ENCODE measurements at regions not wholly inside any gene's neighbourhood (a gene's known extent, or its start where the extent isn't known, plus 50 kb on each side); places are given as distances from the start of the nearest gene placed in this dataset.
"Not testable (repeated sequence)": the region's sequence is repeated elsewhere in the genome, so short reads cannot be mapped to it uniquely, and the experiment has no call there.

- Histone ChIP-seq H3K9me3 (no peaks in the 10 kb centered on the region), H3K4me1 (no peaks in the 10 kb centered on the region), H3K4me3 (no peak overlapping the region), H3K27me3 (no peaks in the 10 kb centered on the region), H3K36me3 (no peaks in the 10 kb centered on the region), H3K27ac (no peak overlapping the region)
- DNase-seq (ENCODE audit: low spot score): peak; percentile 50
- TF ChIP-seq CTCF (IDR thresholded peaks at IDR 0.05): no peak
Measured at GRCh38 chr15:20294651-20295237, 246.9 kb downstream of the GOLGA6L6 start.

GRCh38 chr15:20292422-20293005 is 249.1 kb downstream of the GOLGA6L6 start:
- H3K4me3 ChIP-seq, H3K36me3 ChIP-seq, H3K9me3 ChIP-seq, H3K4me1 ChIP-seq, H3K27me3 ChIP-seq, H3K27ac ChIP-seq: not testable (repeated sequence)
- DNase-seq (ENCODE audit: low spot score): peak; percentile 44

DNA sequence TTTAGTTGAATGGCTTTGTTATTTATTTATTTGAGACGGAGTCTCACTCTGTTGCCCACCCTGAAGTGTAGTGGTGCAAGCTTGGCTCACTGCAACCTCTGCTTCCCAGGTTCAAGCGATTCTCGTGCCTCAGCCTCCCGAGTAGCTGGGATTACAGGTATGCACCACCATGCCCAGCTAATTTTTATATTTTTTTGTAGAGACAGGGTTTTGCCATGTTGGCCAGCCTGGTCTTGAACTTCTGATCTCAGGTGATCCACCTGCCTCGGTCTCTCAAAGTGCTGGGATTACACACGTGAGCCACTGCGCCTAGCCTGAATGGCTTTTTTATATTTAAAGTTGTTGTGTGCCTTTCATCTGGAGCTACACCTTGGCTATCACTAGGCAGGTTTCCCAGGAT is 250.0 kb downstream of the GOLGA6L6 start:
- not testable (repeated sequence) for H3K27me3 ChIP-seq; H3K9me3 ChIP-seq; H3K27ac ChIP-seq; H3K36me3 ChIP-seq; H3K4me1 ChIP-seq; H3K4me3 ChIP-seq; DNase-seq (ENCODE audit: low spot score)

GRCh38 chr15:20290606-20291005 is 251.0 kb downstream of the GOLGA6L6 start:
- not testable (repeated sequence) for H3K27me3 ChIP-seq, H3K27ac ChIP-seq, H3K4me3 ChIP-seq, H3K9me3 ChIP-seq, H3K36me3 ChIP-seq, H3K4me1 ChIP-seq
- DNase-seq (ENCODE audit: low spot score): peak; percentile 57

- DNase-seq (ENCODE audit: low spot score): peak; percentile 49
- not testable (repeated sequence) for H3K4me3 ChIP-seq, H3K27ac ChIP-seq, H3K4me1 ChIP-seq, H3K36me3 ChIP-seq, H3K27me3 ChIP-seq, H3K9me3 ChIP-seq
Measured at GRCh38 chr15:20289538-20290103, 252.0 kb downstream of the GOLGA6L6 start.

- peak; percentile 51 for DNase-seq (ENCODE audit: low spot score)
- H3K27ac ChIP-seq, H3K4me1 ChIP-seq, H3K4me3 ChIP-seq, H3K36me3 ChIP-seq, H3K27me3 ChIP-seq, H3K9me3 ChIP-seq: not testable (repeated sequence)
Measured at GRCh38 chr15:20288800-20289537, 252.6 kb downstream of the GOLGA6L6 start.

DNA sequence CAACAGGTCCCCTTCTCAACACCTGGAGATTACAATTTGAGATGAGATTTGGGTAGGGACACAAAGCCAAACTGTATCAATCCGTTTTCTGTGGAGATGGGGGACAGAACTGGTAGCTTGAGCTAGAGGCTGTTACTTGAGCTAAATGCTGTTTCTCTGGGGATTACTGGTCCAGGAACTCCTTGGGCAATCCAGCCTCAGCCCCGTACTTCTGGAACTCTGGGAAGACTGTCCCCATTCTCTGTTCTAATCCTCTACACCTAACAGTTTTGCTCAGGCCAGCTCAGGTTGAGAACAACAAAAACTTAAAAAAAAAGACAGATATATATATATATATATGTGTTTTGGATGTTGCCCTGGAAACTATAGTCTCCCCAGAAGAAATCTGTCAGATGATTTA is 255.0 kb downstream of the GOLGA6L6 start:
- peak; percentile 30 for DNase-seq (ENCODE audit: low spot score)
- H3K36me3 ChIP-seq, H3K27ac ChIP-seq, H3K27me3 ChIP-seq, H3K4me1 ChIP-seq, H3K4me3 ChIP-seq: not testable (repeated sequence)
- H3K9me3 ChIP-seq: peaks cover 0 to 12% of the 10 kb centered on the region in 2 donors

DNA sequence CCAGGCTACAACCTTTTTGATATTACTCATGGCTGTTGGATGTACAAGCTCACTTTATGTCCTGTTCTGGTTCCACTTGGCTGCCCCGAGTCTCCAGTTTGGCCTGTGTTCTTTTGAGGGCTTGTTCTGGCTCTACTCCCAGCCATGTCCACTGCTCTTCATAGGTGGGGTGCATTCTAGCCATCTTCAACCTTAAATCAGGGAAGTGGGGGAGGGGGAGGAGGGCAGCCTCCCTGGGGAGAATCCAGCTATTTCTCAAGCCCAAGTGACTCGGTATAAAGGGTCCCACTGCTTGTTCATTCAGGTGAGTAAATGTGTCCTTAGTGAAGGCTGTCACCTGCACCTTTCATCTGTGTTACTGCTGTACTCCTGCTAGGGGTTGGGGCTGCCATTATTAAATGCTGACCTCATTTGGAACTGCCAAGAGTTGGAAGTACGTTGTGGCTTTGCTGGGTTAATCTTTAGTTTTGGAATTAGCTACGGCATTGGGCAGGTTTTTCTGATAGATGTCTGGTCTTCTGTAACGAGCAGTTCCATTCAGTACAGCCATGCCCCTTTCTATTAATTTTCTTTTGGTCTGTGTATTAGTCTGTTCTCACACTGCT is 255.8 kb downstream of the GOLGA6L6 start:
- H3K4me1 ChIP-seq, H3K4me3 ChIP-seq, H3K27ac ChIP-seq, H3K36me3 ChIP-seq, H3K27me3 ChIP-seq: not testable (repeated sequence)
- peak; percentile 57 for DNase-seq (ENCODE audit: low spot score)
- peaks cover 0 to 12% of the 10 kb centered on the region in 2 donors for H3K9me3 ChIP-seq

DNA sequence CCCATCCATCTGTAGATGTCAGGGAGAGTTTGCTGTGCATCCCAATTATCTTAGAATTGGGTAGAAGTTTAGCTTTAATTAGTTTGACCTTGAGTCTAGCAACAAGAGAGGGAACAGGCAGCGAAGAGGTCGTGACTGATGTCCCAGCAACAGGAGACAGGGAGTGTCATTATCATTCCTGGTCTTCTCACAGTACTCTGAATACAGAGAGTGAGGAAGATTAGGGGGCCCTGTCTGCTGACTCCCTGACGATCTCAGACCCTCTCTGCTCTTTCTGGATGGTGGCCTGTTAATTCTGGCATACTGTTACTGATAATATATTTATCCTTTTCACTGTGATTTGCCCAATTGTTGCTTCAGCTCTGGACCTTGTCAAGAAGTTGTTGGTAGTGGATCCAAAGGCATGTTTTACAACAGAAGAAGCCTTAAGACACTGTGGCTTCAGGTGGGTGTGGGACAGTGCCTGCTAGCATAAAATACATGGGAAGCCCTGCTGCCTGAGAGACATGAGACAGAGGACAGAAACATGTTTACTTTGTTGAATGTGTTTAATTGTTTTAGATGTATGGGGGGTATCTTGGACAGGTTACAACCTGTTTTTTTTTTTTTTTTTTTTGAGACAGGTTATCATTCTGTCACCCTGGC is 256.6 kb downstream of the GOLGA6L6 start:
- peak; percentile 46 for DNase-seq (ENCODE audit: low spot score)
- not testable (repeated sequence) for H3K27ac ChIP-seq, H3K36me3 ChIP-seq, H3K4me3 ChIP-seq, H3K4me1 ChIP-seq, H3K27me3 ChIP-seq
- peaks cover 0 to 12% of the 10 kb centered on the region in 2 donors for H3K9me3 ChIP-seq

DNA sequence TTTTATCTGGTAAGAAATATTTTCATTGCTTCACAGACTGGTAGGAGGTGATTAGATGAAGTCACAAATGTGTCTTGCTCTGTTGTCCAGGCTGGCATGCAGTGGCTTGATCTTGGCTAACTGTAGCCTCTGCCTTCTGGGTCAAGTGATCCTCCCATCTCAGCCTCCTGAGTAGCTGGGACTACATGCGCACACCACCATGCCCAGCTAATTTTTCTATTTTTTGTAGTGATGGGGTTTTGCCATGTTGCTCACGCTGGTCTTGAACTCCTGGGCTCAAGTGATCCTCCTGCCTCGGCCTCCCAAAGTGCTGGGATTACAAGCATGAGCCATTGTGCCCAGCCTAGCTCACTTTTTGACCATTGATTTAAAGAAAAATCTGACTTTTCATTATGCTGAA is 257.9 kb downstream of the GOLGA6L6 start:
- H3K9me3 ChIP-seq: peaks cover 0 to 12% of the 10 kb centered on the region in 2 donors
- H3K4me3 ChIP-seq; H3K36me3 ChIP-seq; H3K27me3 ChIP-seq; DNase-seq (ENCODE audit: low spot score); H3K4me1 ChIP-seq; H3K27ac ChIP-seq: not testable (repeated sequence)

- not testable (repeated sequence) for H3K36me3 ChIP-seq; H3K4me3 ChIP-seq; H3K27me3 ChIP-seq; DNase-seq (ENCODE audit: low spot score); H3K27ac ChIP-seq; H3K4me1 ChIP-seq
- peaks cover 0 to 12% of the 10 kb centered on the region in 2 donors for H3K9me3 ChIP-seq
Measured at GRCh38 chr15:20282491-20282943, 259.1 kb downstream of the GOLGA6L6 start.

- H3K9me3 ChIP-seq: peaks cover 0 to 15% of the 10 kb centered on the region in 2 donors
- H3K27ac ChIP-seq; H3K36me3 ChIP-seq; H3K4me3 ChIP-seq; H3K27me3 ChIP-seq; DNase-seq (ENCODE audit: low spot score); H3K4me1 ChIP-seq: not testable (repeated sequence)
Measured at GRCh38 chr15:20281567-20282275, 259.9 kb downstream of the GOLGA6L6 start.
